HG02610 (cell line): ENCODE measurements at regions not wholly inside any gene's neighbourhood (a gene's known extent, or its start where the extent isn't known, plus 50 kb on each side); places are given as distances from the start of the nearest gene placed in this dataset.

Experiments
- ATAC-seq: cut with Tn5 transposase; IDR thresholded peaks from one replicate; pipeline ENCODE4 v1.9.1; 2021; ENCODE audit warnings: mild to moderate bottlenecking, moderate library complexity; ENCODE audit not compliant: unreplicated experiment

DNA sequence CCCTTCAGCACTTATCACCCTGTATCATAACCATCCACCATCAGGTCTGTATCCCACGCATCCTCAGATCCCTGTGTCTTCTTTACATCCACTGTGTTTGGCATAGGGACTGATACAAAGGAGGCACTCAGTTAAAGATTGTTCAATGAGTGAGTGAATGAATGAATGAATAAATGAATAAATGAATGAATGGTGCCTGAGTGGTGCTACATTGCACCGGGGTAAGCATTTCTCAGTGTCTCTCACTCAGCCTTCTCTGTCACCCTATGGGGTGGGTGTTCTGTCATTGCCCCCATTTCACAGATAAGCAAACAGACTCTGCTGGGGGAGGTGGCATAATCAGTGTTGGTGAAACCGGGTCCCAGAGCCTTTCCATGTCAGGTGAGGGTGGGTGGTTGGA is 56.6 kb upstream of the ID3 start:
- no peak for ATAC-seq

- no peak for ATAC-seq
Observed at GRCh38 chr1:23615423-23615822, 56.1 kb upstream of the ID3 start.

DNA sequence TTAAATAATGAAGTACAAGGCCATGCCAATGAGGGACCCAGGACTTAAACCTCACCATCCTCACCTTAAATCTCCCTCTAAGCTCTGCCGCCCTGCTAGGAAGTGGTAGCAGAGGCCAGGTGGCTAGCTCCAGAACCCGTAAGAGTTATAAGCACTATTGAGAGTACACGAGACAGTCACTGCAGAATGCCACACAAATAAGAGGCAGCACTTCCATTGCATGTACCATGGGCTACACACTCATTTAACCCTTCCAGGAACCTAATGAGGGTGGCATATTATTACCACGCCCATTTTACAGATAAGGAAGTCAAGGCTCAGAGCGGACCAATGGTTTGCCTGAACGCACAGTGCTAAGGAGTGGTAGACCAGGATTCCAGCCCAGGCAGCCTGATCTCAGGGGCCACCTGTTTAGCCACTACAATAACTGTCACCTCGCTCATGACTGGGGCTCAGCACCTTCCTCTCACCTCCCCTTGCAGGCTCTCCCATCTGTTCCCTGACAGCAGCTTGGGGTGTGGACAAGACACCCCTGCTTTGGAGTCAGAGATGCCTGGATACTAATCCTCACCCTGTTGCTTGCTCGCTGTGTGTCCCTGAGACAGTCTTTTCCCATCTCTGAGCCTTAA is 54.8 kb upstream of the ID3 start:
- ATAC-seq, result no peak

- no peak for ATAC-seq
Observed at GRCh38 chr1:23613191-23614031, 54.1 kb upstream of the ID3 start.

- ATAC-seq, result no peak
Observed at GRCh38 chr1:23611601-23612327, 52.5 kb upstream of the ID3 start.

GRCh38 chr1:23610677-23611076 is 51.4 kb upstream of the ID3 start:
- no peak for ATAC-seq

- no peak for ATAC-seq
Observed at GRCh38 chr1:23609971-23610370, 50.7 kb upstream of the ID3 start.
